ENCODE measurements at regions not wholly inside any gene's neighbourhood (a gene's known extent, or its start where the extent isn't known, plus 50 kb on each side); places are given as distances from the start of the nearest gene placed in this dataset.

DNA sequence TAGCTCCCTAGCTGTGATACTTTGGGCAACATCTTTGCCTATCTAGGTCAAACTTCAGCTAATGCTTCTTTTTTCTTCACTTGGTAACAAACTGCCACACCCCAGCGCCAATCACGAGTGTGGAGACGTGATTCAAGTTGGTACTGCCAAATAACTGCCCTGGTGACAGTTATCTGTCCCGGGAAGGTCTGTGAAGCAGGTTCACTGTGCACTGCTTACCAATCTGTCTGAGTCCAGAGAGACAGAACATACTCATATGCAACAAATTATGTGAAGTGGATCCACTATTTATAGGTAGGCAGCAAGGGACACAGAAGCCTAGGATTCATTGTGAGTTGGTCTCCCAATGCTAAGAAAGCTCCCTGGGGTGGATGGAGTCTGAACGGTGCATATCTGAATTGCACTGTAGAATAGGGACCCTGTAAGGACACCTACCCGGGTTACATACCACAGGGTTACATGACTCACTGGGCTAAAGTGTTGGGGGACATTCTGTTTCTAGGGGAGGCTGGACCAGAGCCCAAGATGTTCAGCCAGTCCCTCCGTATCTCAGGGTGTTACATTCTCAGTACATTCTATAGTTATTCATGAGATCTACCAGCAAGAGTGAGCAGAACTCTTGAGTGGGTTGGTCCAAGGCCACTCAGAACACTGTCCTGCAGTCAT is 95.4 kb upstream of the STC2 start:
- Histone ChIP-seq H3K4me2 (no peak overlapping the region), H3K9me2 (replicated peaks; ENCODE audit: insufficient read depth) (no peaks in the 10 kb centered on the region), H4K20me1 (ENCODE audit: insufficient read depth, poor library complexity, severe bottlenecking) (no peaks in the 10 kb centered on the region), H2AFZ (no peak overlapping the region), H3K4me3 (no peak overlapping the region), H3K36me3 (replicated peaks; ENCODE audit: insufficient read depth, low read depth) (no peaks in the 10 kb centered on the region), H3K27ac (no peak overlapping the region), H3K79me2 (no peaks in the 10 kb centered on the region), H3K27me3 (no peaks in the 10 kb centered on the region), H3K9me3 (ENCODE audit: low read depth) (no peaks in the 10 kb centered on the region), H3K4me1 (ENCODE audit: insufficient read depth) (no peaks in the 10 kb centered on the region)
- DNase-seq (ENCODE audit: low spot score): no peak
- WGBS (ENCODE audit: low lambda C conversion rate, missing lambda C conversion rate): 73% methylated on average over 7 of the region's 7 CpGs
- TF ChIP-seq EZH2 (IDR thresholded peaks at IDR 0.05; ENCODE audit: borderline replicate concordance) (no peak), EZH2phosphoT487 (IDR thresholded peaks at IDR 0.05; ENCODE audit: low read depth, severe bottlenecking, unreplicated experiment) (no peak)
- TF ChIP-seq, protein P1, sequence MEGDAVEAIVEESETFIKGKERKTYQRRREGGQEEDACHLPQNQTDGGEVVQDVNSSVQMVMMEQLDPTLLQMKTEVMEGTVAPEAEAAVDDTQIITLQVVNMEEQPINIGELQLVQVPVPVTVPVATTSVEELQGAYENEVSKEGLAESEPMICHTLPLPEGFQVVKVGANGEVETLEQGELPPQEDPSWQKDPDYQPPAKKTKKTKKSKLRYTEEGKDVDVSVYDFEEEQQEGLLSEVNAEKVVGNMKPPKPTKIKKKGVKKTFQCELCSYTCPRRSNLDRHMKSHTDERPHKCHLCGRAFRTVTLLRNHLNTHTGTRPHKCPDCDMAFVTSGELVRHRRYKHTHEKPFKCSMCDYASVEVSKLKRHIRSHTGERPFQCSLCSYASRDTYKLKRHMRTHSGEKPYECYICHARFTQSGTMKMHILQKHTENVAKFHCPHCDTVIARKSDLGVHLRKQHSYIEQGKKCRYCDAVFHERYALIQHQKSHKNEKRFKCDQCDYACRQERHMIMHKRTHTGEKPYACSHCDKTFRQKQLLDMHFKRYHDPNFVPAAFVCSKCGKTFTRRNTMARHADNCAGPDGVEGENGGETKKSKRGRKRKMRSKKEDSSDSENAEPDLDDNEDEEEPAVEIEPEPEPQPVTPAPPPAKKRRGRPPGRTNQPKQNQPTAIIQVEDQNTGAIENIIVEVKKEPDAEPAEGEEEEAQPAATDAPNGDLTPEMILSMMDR (IDR thresholded peaks at IDR 0.05; ENCODE audit: poor library complexity): no peak

DNA sequence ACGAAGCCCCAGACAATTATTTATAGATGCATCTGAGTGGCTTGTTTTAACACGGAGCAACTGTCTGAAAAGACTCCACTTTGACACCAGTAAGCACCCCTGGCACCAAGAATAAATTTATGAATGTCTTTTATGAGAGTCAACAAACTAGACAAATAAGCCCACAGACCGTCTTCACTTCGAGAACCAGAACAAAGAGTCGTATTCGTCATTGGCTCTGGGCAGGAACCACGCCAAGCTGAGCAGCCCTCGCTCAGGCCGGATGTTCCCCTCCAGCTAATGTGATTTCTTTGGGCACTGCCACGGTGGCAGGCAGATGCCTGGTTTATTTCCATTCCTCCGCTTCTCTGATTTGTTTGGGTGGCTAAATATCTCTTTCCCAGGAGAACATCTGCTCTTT is 91.9 kb upstream of the STC2 start:
- Histone ChIP-seq H3K4me2 (no peak overlapping the region), H3K4me3 (no peak overlapping the region), H3K79me2 (no peaks in the 10 kb centered on the region), H3K27ac (no peak overlapping the region), H4K20me1 (ENCODE audit: insufficient read depth, poor library complexity, severe bottlenecking) (no peaks in the 10 kb centered on the region), H3K36me3 (replicated peaks; ENCODE audit: insufficient read depth, low read depth) (no peaks in the 10 kb centered on the region), H3K4me1 (ENCODE audit: insufficient read depth) (no peaks in the 10 kb centered on the region), H3K9me2 (replicated peaks; ENCODE audit: insufficient read depth) (no peaks in the 10 kb centered on the region), H2AFZ (no peak overlapping the region), H3K9me3 (ENCODE audit: low read depth) (no peaks in the 10 kb centered on the region), H3K27me3 (no peaks in the 10 kb centered on the region)
- TF ChIP-seq EZH2phosphoT487 (IDR thresholded peaks at IDR 0.05; ENCODE audit: low read depth, severe bottlenecking, unreplicated experiment) (no peak), EZH2 (IDR thresholded peaks at IDR 0.05; ENCODE audit: borderline replicate concordance) (no peak)
- TF ChIP-seq, protein P1 (IDR thresholded peaks at IDR 0.05; ENCODE audit: poor library complexity): no peak
- WGBS (ENCODE audit: low lambda C conversion rate, missing lambda C conversion rate): 96% methylated on average over 11 of the region's 11 CpGs
- DNase-seq (ENCODE audit: low spot score): no peak

DNA sequence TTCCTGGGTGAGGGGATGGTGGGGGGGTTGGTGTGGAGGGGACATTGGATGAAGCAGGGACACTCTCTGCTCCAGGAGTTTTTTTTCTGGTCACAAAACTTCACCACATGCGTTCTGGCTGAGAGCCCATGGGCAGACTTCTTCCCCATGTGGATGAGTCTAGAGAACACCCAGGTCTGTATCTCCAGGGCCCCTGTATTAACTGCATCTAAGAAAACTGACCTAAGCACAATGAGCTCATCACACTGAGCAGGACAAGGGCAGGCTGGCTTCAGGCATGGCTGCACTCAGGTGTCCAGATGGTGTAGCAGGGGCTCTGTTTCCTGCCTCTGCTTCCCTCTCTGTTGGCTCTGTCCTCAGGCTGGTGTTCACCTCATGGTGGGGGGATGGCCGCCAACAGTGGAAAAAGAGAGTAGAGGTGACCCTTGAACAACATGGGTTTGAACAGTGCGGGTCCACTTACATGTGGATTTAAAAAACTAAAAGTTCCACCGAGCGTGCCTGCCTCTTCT is 85.3 kb upstream of the STC2 start:
- no peak for DNase-seq (ENCODE audit: low spot score)
- Histone ChIP-seq H3K79me2 (no peaks in the 10 kb centered on the region), H3K4me1 (ENCODE audit: insufficient read depth) (no peaks in the 10 kb centered on the region), H3K36me3 (replicated peaks; ENCODE audit: insufficient read depth, low read depth) (no peaks in the 10 kb centered on the region), H3K27me3 (no peaks in the 10 kb centered on the region), H3K4me2 (no peak overlapping the region), H3K4me3 (no peak overlapping the region), H3K9me3 (ENCODE audit: low read depth) (no peaks in the 10 kb centered on the region), H2AFZ (no peak overlapping the region), H3K27ac (no peak overlapping the region), H4K20me1 (ENCODE audit: insufficient read depth, poor library complexity, severe bottlenecking) (no peaks in the 10 kb centered on the region), H3K9me2 (replicated peaks; ENCODE audit: insufficient read depth) (no peaks in the 10 kb centered on the region)
- 97% methylated on average over 5 of the region's 5 CpGs for WGBS (ENCODE audit: low lambda C conversion rate, missing lambda C conversion rate)
- TF ChIP-seq EZH2phosphoT487 (IDR thresholded peaks at IDR 0.05; ENCODE audit: low read depth, severe bottlenecking, unreplicated experiment) (no peak), EZH2 (IDR thresholded peaks at IDR 0.05; ENCODE audit: borderline replicate concordance) (no peak)
- TF ChIP-seq, protein P1 (IDR thresholded peaks at IDR 0.05; ENCODE audit: poor library complexity): no peak

Measured in hepatocyte (in vitro differentiated cells).